ENCODE measurements at regions not wholly inside any gene's neighbourhood (a gene's known extent, or its start where the extent isn't known, plus 50 kb on each side); places are given as distances from the start of the nearest gene placed in this dataset.

DNA sequence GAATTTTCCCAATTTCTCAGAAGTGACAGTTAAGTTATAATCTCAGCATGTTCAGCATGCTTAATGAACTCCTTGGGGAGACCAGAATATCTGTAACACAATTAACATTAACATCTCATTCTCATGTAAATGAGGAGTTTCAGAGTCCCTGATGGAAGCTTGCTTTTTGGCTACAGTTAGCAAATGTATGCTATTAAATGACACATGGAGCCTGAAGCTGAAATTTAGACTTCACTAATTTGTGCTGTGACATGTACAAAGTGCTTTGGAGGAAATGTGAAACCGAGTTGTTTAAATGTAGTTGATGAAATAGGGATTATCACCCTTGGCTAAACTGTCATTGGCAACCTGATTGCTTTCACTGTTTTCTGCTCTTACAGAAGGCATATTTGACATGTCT is 2265.1 kb upstream of the PCDH20 start:
- in situ Hi-C loops (cut with HindIII; ENCODE audit: low sequenced_read_pairs): no loop called here
- no peak overlapping the region for H3K4me3 ChIP-seq (ENCODE audit: low read depth, low read length)
- no peak for DNase-seq (ENCODE audit: low read depth)
- TF ChIP-seq CTCF (IDR thresholded peaks at IDR 0.05; ENCODE audit: low read depth, low read length, missing control alignments): no peak

DNA sequence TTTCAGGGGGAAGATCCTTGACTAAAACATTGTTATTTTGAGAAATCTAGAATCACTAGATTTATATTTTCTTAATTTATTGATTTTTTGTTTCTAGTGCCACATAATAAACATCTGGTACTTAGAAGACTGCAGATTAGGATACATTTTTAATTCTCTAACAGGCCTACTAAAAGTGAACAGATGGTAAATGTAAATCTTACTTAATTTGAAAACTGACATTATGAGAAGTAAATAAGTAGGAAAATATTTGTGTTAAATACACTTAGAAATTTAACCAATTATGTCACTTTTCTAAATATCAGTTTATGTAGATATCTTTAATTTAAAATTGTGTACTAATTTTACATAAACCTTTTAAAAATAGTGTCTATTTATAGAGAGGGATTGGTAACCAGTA is 2255.6 kb upstream of the PCDH20 start:
- DNase-seq (ENCODE audit: low read depth): no peak
- in situ Hi-C loops (cut with HindIII; ENCODE audit: low sequenced_read_pairs): no loop called here
- H3K4me3 ChIP-seq (ENCODE audit: low read depth, low read length): no peak overlapping the region
- no peak for TF ChIP-seq CTCF (IDR thresholded peaks at IDR 0.05; ENCODE audit: low read depth, low read length, missing control alignments)

GRCh38 chr13:63651394-63651793 is 2235.7 kb upstream of the PCDH20 start:
- TF ChIP-seq CTCF (IDR thresholded peaks at IDR 0.05; ENCODE audit: low read depth, low read length, missing control alignments): no peak
- in situ Hi-C loops (cut with HindIII; ENCODE audit: low sequenced_read_pairs): no loop called here
- DNase-seq (ENCODE audit: low read depth): no peak
- no peak overlapping the region for H3K4me3 ChIP-seq (ENCODE audit: low read depth, low read length)

GRCh38 chr13:63643543-63643942 is 2227.9 kb upstream of the PCDH20 start:
- DNase-seq (ENCODE audit: low read depth): no peak
- in situ Hi-C loops (cut with HindIII; ENCODE audit: low sequenced_read_pairs): no loop called here
- H3K4me3 ChIP-seq (ENCODE audit: low read depth, low read length): no peak overlapping the region
- no peak for TF ChIP-seq CTCF (IDR thresholded peaks at IDR 0.05; ENCODE audit: low read depth, low read length, missing control alignments)

- no peak for TF ChIP-seq CTCF (IDR thresholded peaks at IDR 0.05; ENCODE audit: low read depth, low read length, missing control alignments)
- no peak for DNase-seq (ENCODE audit: low read depth)
- H3K4me3 ChIP-seq (ENCODE audit: low read depth, low read length): no peak overlapping the region
- in situ Hi-C loops (cut with HindIII; ENCODE audit: low sequenced_read_pairs): no loop called here
These were observed 2220.8 kb upstream of the PCDH20 start for GRCh38 chr13:63636316-63636993.

GRCh38 chr13:63632321-63632720 is 2216.7 kb upstream of the PCDH20 start:
- no peak for DNase-seq (ENCODE audit: low read depth)
- in situ Hi-C loops (cut with HindIII; ENCODE audit: low sequenced_read_pairs): no loop called here
- TF ChIP-seq CTCF (IDR thresholded peaks at IDR 0.05; ENCODE audit: low read depth, low read length, missing control alignments): no peak
- no peak overlapping the region for H3K4me3 ChIP-seq (ENCODE audit: low read depth, low read length)
